GM21529 (cell line): ENCODE measurements at regions not wholly inside any gene's neighbourhood (a gene's known extent, or its start where the extent isn't known, plus 50 kb on each side); places are given as distances from the start of the nearest gene placed in this dataset.

Experiments used
- ATAC-seq: cut with Tn5 transposase; IDR thresholded peaks from one replicate; pipeline ENCODE4 v1.9.1; 2021; ENCODE audit not compliant: unreplicated experiment

DNA sequence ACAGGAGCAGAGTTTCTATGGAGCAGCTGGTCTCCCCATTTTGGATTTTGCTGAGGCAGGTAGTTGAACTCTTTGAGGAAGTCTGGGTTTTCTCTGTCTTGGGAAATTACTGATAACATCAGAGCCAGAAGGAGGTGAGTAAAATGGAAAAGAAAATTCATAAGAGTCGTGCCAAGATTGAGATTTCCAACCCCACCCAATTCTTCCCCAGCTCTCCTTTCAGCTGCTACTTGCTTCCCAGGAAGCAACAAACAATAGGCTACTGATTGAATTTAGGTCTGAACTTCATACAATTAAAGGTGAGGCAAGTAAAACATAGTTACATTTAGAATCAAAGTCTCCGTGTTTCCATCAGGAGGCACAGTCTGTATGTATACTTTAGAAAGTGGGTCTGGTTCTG lies 54.6 kb upstream of the EOLA2 start:
- no peak for ATAC-seq

DNA sequence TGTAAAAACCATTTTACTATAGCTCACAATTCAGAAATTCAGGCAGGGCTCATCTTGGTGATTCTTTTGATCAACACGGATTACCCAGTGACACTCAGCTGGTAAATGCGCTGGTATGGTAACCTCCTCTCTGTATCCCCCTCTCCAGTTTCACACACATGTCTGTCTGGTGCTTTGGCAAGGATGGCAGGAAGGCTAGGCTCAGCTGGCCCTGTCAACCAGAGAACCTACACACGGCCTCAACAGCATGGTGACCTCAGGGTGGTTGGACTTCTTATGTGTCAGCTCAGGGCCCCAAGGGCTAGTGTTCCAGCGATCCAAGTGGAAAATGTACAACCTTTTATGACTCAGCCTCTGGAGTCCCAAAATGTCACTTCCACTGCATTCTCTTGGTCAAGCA lies 55.7 kb upstream of the EOLA2 start:
- no peak for ATAC-seq

- no peak for ATAC-seq
Measured at GRCh38 chrX:149996515-149996914, 58.2 kb upstream of the EOLA2 start.

DNA sequence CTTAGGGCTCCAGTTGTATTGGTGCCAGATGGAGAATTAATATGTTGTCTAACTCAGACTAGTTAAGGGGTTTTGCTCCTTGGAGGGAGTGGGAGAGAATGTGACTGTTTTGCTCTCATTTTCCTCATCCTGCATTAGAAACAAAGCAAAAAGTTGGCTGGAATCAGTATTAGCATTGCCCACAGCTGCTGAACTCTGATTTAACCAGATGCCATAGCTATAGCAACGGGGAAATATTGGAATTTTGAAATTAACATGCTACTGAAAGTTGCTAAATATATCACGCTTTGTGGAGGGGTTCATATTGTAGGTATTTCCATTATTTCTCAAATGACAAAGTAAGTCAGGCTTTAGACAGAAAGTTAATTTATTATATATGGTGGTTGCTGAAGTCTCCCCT lies 66.7 kb upstream of the EOLA2 start:
- ATAC-seq, result no peak

DNA sequence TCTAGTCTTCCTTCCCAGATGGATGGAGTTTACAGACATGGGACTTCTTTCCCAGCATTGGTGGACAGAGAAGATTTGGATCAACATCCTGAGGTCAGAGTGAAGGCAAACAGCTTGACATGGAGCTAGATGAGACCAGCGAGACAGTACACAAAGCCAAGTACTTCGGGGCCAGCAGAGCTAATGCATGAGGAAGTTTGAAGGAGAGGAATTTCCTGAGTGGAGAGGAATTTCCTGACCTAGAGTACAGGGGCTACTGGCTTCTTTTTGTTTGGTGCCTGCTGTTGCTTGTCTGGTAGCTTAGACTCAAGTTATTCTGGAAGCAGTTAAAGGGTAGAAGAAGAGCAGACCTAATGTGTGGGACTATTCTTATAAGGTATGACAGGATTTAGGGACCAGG lies 69.1 kb upstream of the EOLA2 start:
- ATAC-seq, result no peak

GRCh38 chrX:150012647-150013381 lies 74.5 kb upstream of the EOLA2 start:
- ATAC-seq, result no peak

- no peak for ATAC-seq
Measured at GRCh38 chrX:150014525-150014924, 76.2 kb upstream of the EOLA2 start.

- no peak for ATAC-seq
Measured at GRCh38 chrX:150017868-150018267, 79.6 kb upstream of the EOLA2 start.

- no peak for ATAC-seq
Measured at GRCh38 chrX:150018931-150019361, 80.7 kb upstream of the EOLA2 start.

GRCh38 chrX:150028692-150029091 lies 90.4 kb upstream of the EOLA2 start:
- peak; percentile 86 for ATAC-seq

GRCh38 chrX:150032742-150033141 lies 94.5 kb upstream of the EOLA2 start:
- ATAC-seq, result no peak

GRCh38 chrX:150034788-150035187 lies 96.5 kb upstream of the EOLA2 start:
- no peak for ATAC-seq

DNA sequence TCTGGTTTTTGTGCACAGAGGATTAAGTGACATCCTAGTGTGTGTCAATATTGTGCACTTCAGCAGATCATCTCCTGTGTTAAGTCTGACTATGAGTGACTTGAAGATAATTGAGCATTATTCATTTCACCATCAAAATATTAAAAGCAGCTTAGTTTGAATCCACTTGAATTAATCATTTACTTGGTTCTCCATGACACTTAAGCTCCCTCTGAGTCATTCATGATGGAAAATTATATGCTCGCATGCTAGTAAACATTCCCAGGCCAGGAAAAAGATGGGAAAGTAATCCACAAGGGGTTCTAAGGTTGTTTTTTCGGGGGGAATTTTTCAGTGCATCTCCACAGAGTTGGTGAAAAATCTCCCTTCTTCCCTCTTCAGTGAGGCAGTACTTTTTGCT lies 97.2 kb upstream of the EOLA2 start:
- ATAC-seq, result no peak

DNA sequence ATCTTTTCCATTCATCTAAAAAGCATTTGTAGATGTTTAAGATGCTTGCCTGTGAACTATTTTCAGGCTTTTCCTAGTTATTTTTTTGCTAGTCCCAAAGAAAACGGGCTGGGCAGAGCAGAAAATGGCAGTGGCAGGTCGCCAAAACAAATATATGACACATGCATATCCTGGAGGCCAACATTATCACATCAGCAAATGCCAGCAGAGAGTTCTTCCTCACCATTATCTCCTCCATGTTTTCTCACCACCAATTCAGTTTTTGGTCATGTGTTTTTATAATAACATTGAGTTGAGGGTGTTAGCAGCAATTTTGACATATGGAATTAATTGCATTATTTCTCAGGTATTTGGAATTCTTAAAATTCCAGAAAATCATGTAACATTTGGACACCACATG lies 97.9 kb upstream of the EOLA2 start:
- no peak for ATAC-seq

DNA sequence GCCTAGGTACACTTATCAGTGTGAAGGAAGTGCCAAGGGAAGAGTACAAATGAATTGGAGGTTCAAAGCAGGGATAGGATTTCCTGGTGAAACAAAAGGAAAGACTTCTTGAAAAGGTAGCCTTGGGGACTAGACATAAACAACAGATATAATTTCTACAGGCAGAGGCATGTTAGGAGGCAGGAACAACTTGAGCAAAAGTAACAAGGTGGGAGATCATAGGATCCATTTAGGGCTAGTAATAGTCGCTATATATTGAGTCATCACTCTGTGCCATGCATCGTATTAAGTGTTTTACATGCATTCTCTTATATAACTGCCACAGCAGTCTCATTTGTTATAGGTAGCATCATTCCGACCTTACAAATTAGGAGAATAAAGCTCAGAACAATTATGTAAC lies 98.3 kb upstream of the EOLA2 start:
- ATAC-seq, result no peak

GRCh38 chrX:150037041-150037440 lies 98.8 kb upstream of the EOLA2 start:
- no peak for ATAC-seq

GRCh38 chrX:150038315-150038714 lies 100.0 kb upstream of the EOLA2 start:
- no peak for ATAC-seq

- no peak for ATAC-seq
Measured at GRCh38 chrX:150038986-150039599, 100.8 kb upstream of the EOLA2 start.

DNA sequence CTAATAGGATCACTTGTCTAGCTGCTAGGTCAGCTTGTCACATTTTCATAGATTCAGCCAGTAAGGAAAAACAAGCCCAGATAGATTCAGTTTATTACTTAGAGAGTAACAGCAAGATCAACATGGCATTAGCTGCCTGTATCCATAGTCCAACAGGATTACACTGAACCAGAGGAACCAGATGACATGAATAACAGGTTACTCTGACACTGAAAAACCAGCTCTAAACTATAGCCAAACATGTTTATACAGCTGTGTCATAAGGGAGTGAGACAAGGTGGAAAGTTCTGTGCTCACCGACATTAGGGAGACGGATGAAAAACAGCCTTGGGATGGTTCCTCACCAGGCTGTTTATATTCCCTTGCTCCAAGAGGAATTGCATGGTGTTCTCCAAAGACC lies 102.9 kb upstream of the EOLA2 start:
- no peak for ATAC-seq

GRCh38 chrX:150044556-150044955 lies 106.3 kb upstream of the EOLA2 start:
- no peak for ATAC-seq

- ATAC-seq, result no peak
Measured at GRCh38 chrX:150047818-150048217, 109.5 kb upstream of the EOLA2 start.

- no peak for ATAC-seq
Measured at GRCh38 chrX:150049647-150050046, 111.4 kb upstream of the EOLA2 start.

GRCh38 chrX:150050387-150050786 lies 112.1 kb upstream of the EOLA2 start:
- no peak for ATAC-seq
